Tibial artery (tissue), 4 donors: ENCODE measurements at regions not wholly inside any gene's neighbourhood (a gene's known extent, or its start where the extent isn't known, plus 50 kb on each side); places are given as distances from the start of the nearest gene placed in this dataset.
"Not testable (repeated sequence)": the region's sequence is repeated elsewhere in the genome, so short reads cannot be mapped to it uniquely, and the experiment has no call there.

Source experiments
- DNase-seq, 2 donors: peaks; one replicate each; pipeline ENCODE4 v3.0.0-alpha.2; 2019
- H3K27ac ChIP-seq, 2 donors: fragments of 200-600 bp; sonication (generic) in 1 of 2; 1 replicate in 1 of 2; 2 replicates in 1 of 2; pipeline ENCODE4 v1.5.1; 2018 to 2019; ENCODE audit warnings: mild to moderate bottlenecking in 1 of 2
- H3K27me3 ChIP-seq, 2 donors: fragments of 200-600 bp; sonication (generic) in 1 of 2; one replicate each; pipeline versions ENCODE4 v1.5.1 to v1.6.0; 2016 to 2019
- H3K36me3 ChIP-seq, 3 donors: fragments of 200-600 bp; sonication (generic) in 2 of 3; one replicate each; pipeline ENCODE4 v1.5.1; 2016 to 2019; ENCODE audit warnings: mild to moderate bottlenecking in 2 of 3
- H3K4me1 ChIP-seq, 4 donors: fragments of 200-600 bp; sonication (generic) in 2 of 4; 1 replicate in 3 of 4; 2 replicates in 1 of 4; pipeline ENCODE4 v1.5.1; 2016 to 2019
- H3K4me3 ChIP-seq, 2 donors: fragments of 200-600 bp; sonication (generic) in 1 of 2; 1 replicate in 1 of 2; 2 replicates in 1 of 2; pipeline ENCODE4 v1.5.1; 2018 to 2019; ENCODE audit warnings: mild to moderate bottlenecking in 2 of 2
- H3K9me3 ChIP-seq, 3 donors: fragments of 200-600 bp; sonication (generic) in 1 of 3; one replicate each; pipeline ENCODE4 v1.5.1; 2016 to 2019
- CTCF ChIP-seq, 2 experiments: fragments of 200-600 bp in 1 of 2; fragments of 450-650 bp in 1 of 2; IDR thresholded peaks; one replicate each; pipeline ENCODE4 v1.5.1; 2017 to 2019; ENCODE audit warnings: antibody characterized with exemption in 2 of 2, mild to moderate bottlenecking in 1 of 2, moderate library complexity in 1 of 2
- intact Hi-C: fragments of 100-400 bp; cut with DNase I; formaldehyde crosslinking; loops from one replicate; pipeline ENCODE4 v1.15.0; 2023; ENCODE audit warnings: low total_unique reads

GRCh38 chr6:169087443-169088041 lies 166.1 kb downstream of the THBS2 start:
- TF ChIP-seq CTCF (IDR thresholded peaks at IDR 0.05) = no peak
- intact Hi-C loops = no loop called here
- Histone ChIP-seq H3K36me3 (no peaks in the 10 kb centered on the region), H3K4me3 (no peak overlapping the region), H3K9me3 (peaks cover 0 to 6% (median 6%) of the 10 kb centered on the region in 3 donors), H3K4me1 (peaks cover 0 to 4% (median 0%) of the 10 kb centered on the region in 4 donors), H3K27me3 (no peaks in the 10 kb centered on the region), H3K27ac (peak overlapping the region in 1 of 2 donors; percentile 30)
- no peak for DNase-seq

GRCh38 chr6:169086616-169087015 lies 167.0 kb downstream of the THBS2 start:
- DNase-seq, H3K36me3 ChIP-seq, H3K9me3 ChIP-seq, intact Hi-C loops, H3K4me3 ChIP-seq, H3K27ac ChIP-seq, H3K27me3 ChIP-seq, H3K4me1 ChIP-seq: not testable (repeated sequence)

- no peak for DNase-seq
- no peak overlapping the region for H3K4me3 ChIP-seq
- intact Hi-C loops = no loop called here
- H3K27me3 ChIP-seq = no peaks in the 10 kb centered on the region
- peaks cover 0 to 6% (median 6%) of the 10 kb centered on the region in 3 donors for H3K9me3 ChIP-seq
- TF ChIP-seq CTCF (IDR thresholded peaks at IDR 0.05) = no peak
- no peak overlapping the region for H3K27ac ChIP-seq
- peaks cover 0 to 4% (median 0%) of the 10 kb centered on the region in 4 donors for H3K4me1 ChIP-seq
- H3K36me3 ChIP-seq = no peaks in the 10 kb centered on the region
Observed at GRCh38 chr6:169086020-169086419, 167.6 kb downstream of the THBS2 start.

- Histone ChIP-seq H3K27ac (no peak overlapping the region), H3K9me3 (peaks cover 0 to under 1% (median under 1%) of the 10 kb centered on the region in 3 donors)
Observed at GRCh38 chr6:169085466-169085865, 168.2 kb downstream of the THBS2 start.

GRCh38 chr6:169084557-169084956 lies 169.1 kb downstream of the THBS2 start:
- intact Hi-C loops, H3K9me3 ChIP-seq, H3K4me3 ChIP-seq, H3K4me1 ChIP-seq, DNase-seq, H3K27me3 ChIP-seq, H3K36me3 ChIP-seq, H3K27ac ChIP-seq: not testable (repeated sequence)

More at GRCh38 chr6:169085466-169085865, 168.2 kb downstream of the THBS2 start:
- intact Hi-C loops = no loop called here
- Histone ChIP-seq H3K36me3 (no peaks in the 10 kb centered on the region), H3K27me3 (no peaks in the 10 kb centered on the region), H3K4me3 (no peak overlapping the region), H3K4me1 (peaks cover 0 to 4% (median 0%) of the 10 kb centered on the region in 4 donors)
- no peak for DNase-seq
- no peak for TF ChIP-seq CTCF (IDR thresholded peaks at IDR 0.05)

- Histone ChIP-seq H3K27me3 (no peaks in the 10 kb centered on the region), H3K9me3 (no peaks in the 10 kb centered on the region), H3K36me3 (no peaks in the 10 kb centered on the region), H3K4me1 (peaks cover 0 to 4% (median 0%) of the 10 kb centered on the region in 4 donors), H3K27ac (no peak overlapping the region), H3K4me3 (no peak overlapping the region)
- no peak for DNase-seq
- intact Hi-C loops = no loop called here
- no peak for TF ChIP-seq CTCF (IDR thresholded peaks at IDR 0.05)
Observed at GRCh38 chr6:169084067-169084466, 169.6 kb downstream of the THBS2 start.

- Histone ChIP-seq H3K4me1 (peaks cover 0 to 4% (median 0%) of the 10 kb centered on the region in 4 donors), H3K27me3 (no peaks in the 10 kb centered on the region), H3K36me3 (no peaks in the 10 kb centered on the region), H3K27ac (no peak overlapping the region), H3K9me3 (no peaks in the 10 kb centered on the region), H3K4me3 (no peak overlapping the region)
- no peak for TF ChIP-seq CTCF (IDR thresholded peaks at IDR 0.05)
- intact Hi-C loops = no loop called here
- DNase-seq = no peak
Observed at GRCh38 chr6:169083508-169083874, 170.2 kb downstream of the THBS2 start.
